ENCODE measurements at regions not wholly inside any gene's neighbourhood (a gene's known extent, or its start where the extent isn't known, plus 50 kb on each side); places are given as distances from the start of the nearest gene placed in this dataset.

DNA sequence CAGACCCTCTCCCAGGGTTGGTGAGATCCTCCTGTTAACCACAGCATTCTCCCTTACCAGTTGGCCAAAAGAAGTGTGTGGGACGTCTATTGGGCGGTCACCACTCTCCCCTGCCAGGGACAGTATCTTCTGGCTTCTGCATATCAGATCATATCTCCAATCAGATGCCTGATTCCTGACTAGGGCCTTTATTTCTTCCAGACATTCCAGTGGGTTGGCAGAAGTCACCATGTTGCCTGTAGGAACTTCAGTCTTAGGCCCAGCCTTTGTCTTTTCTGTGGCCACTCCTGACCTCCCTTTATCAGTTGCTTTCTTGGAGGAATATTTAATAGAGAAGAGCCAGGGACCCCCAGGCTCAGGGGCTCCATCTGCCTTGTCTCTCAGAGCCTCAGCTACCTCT is 130.4 kb upstream of the F3 start:
- ATAC-seq (ENCODE audit: low read depth): no peak
- Histone ChIP-seq H3K79me1 (ENCODE audit: low read depth in 1 of 2, low read length in 2 of 2) (peaks cover 0 to 20% of the 10 kb centered on the region in 2 experiments; a peak in 1 of 4 replicates), H3K4me3 (ENCODE audit: insufficient read depth, low read depth, low read length) (no peak overlapping the region), H3K9me3 (ENCODE audit: control insufficient read depth, insufficient read depth, low read length) (no peaks in the 10 kb centered on the region), H3K18ac (ENCODE audit: low read depth, low read length) (peak overlapping the region; percentile 97), H4K91ac (ENCODE audit: insufficient read depth, low read depth, low read length) (peak overlapping the region; percentile 96), H3K14ac (replicated peaks; ENCODE audit: low read depth, low read length) (peak overlapping the region; percentile 98), H3K4me1 (ENCODE audit: control insufficient read depth, insufficient read depth, low read length) (peaks cover 22% of the 10 kb centered on the region), H3K27me3 (ENCODE audit: control insufficient read depth, insufficient read depth, low read length) (no peaks in the 10 kb centered on the region), H3K4ac (ENCODE audit: low read depth, low read length) (peak overlapping the region; percentile 99), H2BK15ac (ENCODE audit: low read depth, low read length) (peak overlapping the region; percentile 100), H4K5ac (ENCODE audit: low read depth, low read length) (peak overlapping the region; percentile 95), H3K9me1 (ENCODE audit: insufficient read depth, low read length) (peaks cover 13% of the 10 kb centered on the region), H2BK120ac (ENCODE audit: low read depth, low read length) (peak overlapping the region; percentile 96), H4K8ac (ENCODE audit: low read depth in 2 of 2, low read length in 2 of 2) (peak overlapping the region; percentile 80 to 94), H3K9ac (ENCODE audit: low read depth, low read length) (no peak overlapping the region), H3K4me2 (ENCODE audit: low read depth, low read length) (no peak overlapping the region), H2AK9ac (replicated peaks; ENCODE audit: low read depth, low read length, poor library complexity) (peak overlapping the region; percentile 83), H2BK5ac (ENCODE audit: low read depth, low read length, poor library complexity, severe bottlenecking) (peak overlapping the region; percentile 99), H2BK20ac (ENCODE audit: low read depth, low read length) (peak overlapping the region; percentile 99), H3K23ac (ENCODE audit: low read depth, low read length) (peak overlapping the region; percentile 88; the same call in 1 of the 2 replicates), H2AK5ac (ENCODE audit: low read depth, low read length) (peak overlapping the region; percentile 99), H3K36me3 (ENCODE audit: control insufficient read depth, insufficient read depth, low read length) (no peaks in the 10 kb centered on the region), H3K27ac (ENCODE audit: insufficient read depth, low read length) (peak overlapping the region; percentile 85), H2AFZ (replicated peaks; ENCODE audit: low read length, poor library complexity) (peak overlapping the region; percentile 18), H3K56ac (ENCODE audit: extremely low read depth, insufficient read depth, low read length) (peak overlapping the region; percentile 29), H4K20me1 (ENCODE audit: insufficient read depth, low read length) (no peaks in the 10 kb centered on the region)
- dilution Hi-C loops (cut with HindIII; ENCODE audit: low sequenced_read_pairs, unreplicated experiment) (no loop called here), in situ Hi-C loops (cut with MboI; ENCODE audit: low sequenced_read_pairs) (no loop called here), intact Hi-C loops (cut with micrococcal nuclease) (no loop called here)
- BruUV-seq (replicated peaks): no TSS peak
- ChIA-PET CTCF (no interaction called here), POLR2A (ENCODE audit: unreplicated experiment) (interaction anchor here (0.9 kb wide), 1 partner anchor 27 kb away, joined by 3 read pairs; no protein-coding TSS in a partner anchor)
- no peak for TF ChIP-seq MAFK (IDR thresholded peaks at IDR 0.05; ENCODE audit: low read depth, low read length)
- TF ChIP-seq, protein P1, sequence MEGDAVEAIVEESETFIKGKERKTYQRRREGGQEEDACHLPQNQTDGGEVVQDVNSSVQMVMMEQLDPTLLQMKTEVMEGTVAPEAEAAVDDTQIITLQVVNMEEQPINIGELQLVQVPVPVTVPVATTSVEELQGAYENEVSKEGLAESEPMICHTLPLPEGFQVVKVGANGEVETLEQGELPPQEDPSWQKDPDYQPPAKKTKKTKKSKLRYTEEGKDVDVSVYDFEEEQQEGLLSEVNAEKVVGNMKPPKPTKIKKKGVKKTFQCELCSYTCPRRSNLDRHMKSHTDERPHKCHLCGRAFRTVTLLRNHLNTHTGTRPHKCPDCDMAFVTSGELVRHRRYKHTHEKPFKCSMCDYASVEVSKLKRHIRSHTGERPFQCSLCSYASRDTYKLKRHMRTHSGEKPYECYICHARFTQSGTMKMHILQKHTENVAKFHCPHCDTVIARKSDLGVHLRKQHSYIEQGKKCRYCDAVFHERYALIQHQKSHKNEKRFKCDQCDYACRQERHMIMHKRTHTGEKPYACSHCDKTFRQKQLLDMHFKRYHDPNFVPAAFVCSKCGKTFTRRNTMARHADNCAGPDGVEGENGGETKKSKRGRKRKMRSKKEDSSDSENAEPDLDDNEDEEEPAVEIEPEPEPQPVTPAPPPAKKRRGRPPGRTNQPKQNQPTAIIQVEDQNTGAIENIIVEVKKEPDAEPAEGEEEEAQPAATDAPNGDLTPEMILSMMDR (conservative IDR thresholded peaks at IDR 0.05; ENCODE audit: low read depth, low read length): no peak
- TF ChIP-seq FOS (IDR thresholded peaks at IDR 0.05; ENCODE audit: low read depth, low read length): no peak
- no peak for TF ChIP-seq BHLHE40 (IDR thresholded peaks at IDR 0.05; ENCODE audit: low read depth, low read length)
- no peak for TF ChIP-seq RAD21 (IDR thresholded peaks at IDR 0.05; ENCODE audit: low read length)
- DNase-seq: no peak
- WGBS, 2 experiments (ENCODE audit: extremely low coverage in 2 of 2, insufficient read length in 1 of 2): no CpG with 5 or more reads among the region's 2 CpGs
